GM18858 (cell line): ENCODE measurements at regions not wholly inside any gene's neighbourhood (a gene's known extent, or its start where the extent isn't known, plus 50 kb on each side); places are given as distances from the start of the nearest gene placed in this dataset.

Source experiments
- ATAC-seq: cut with Tn5 transposase; IDR thresholded peaks from one replicate; pipeline ENCODE4 v1.9.1; 2021; ENCODE audit not compliant: unreplicated experiment

GRCh38 chr3:41026394-41027177 is 172.7 kb upstream of the CTNNB1 start:
- ATAC-seq = no peak

GRCh38 chr3:41029356-41029755 is 169.9 kb upstream of the CTNNB1 start:
- no peak for ATAC-seq

DNA sequence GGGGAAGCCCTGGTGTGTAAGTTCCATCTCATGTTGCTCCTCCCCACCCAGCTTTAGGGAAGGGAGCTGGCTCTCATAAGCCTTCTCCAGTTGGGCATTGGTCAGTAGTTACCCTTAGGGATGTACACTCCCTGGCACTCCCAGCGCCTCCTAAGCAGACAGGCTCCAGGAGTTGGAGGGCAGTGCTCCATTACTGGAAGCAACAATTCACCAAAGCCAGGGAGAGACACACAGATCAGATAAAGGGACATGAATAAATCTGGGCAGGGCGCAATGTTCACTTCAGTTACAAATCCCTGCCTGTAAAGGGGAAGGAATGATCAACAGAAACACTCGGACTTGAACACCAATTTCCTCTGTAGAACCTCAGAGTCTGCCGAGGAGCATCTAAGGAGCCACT is 169.1 kb upstream of the CTNNB1 start:
- no peak for ATAC-seq

GRCh38 chr3:41031401-41031800 is 167.9 kb upstream of the CTNNB1 start:
- ATAC-seq = no peak

GRCh38 chr3:41033956-41034519 is 165.3 kb upstream of the CTNNB1 start:
- no peak for ATAC-seq

- ATAC-seq = no peak
Measured at GRCh38 chr3:41035456-41036022, 163.8 kb upstream of the CTNNB1 start.

DNA sequence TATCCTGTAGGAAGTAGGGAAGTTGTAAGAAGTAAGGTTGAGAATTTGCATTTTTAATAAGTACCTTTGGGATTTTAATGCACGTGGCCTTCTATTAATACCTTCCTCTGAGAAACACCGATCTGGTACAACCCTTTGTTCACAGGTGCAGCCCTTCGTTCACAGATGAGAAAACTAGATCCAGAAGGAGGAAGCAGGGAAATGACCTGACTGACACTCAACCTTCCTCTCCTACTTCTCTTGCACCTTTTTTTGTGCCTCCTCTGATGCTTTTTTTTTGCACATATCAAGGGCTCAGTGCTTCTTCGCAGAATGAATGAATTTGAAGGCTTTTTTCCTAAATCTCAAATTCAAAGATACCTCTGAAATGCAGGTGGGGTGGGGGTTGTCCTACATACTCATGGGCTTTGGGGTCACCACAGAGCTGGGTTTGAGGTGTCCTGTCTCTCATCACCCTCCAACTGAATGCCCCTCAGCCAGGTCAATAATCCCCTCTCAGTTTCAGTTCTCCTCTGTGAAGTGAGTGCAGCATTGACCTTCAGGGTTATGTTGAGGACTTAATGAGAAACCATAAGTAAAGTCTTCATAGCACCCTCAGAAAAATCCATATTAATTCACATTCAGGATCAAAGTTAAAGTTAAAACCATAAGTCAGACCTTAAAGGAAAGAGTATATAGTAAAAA is 161.5 kb upstream of the CTNNB1 start:
- ATAC-seq = no peak

DNA sequence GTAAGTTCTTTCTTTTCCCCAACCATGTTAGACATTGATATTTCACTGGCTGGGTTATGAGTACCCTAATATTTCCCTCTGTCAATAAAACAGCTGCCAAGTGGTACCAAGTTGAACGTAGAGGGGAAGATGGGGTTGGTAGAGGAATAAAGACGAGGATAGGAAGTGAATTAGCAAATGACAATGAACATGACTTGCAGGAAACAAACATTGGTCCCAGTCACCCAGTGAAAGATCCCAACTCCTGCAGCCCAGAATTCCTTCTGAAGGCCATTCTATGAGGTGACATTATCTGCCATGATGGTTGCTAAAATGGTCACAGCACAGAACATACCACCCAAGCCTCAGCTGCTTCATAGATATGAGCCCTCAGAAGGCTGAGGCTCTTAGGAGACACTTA is 159.0 kb upstream of the CTNNB1 start:
- ATAC-seq = no peak

DNA sequence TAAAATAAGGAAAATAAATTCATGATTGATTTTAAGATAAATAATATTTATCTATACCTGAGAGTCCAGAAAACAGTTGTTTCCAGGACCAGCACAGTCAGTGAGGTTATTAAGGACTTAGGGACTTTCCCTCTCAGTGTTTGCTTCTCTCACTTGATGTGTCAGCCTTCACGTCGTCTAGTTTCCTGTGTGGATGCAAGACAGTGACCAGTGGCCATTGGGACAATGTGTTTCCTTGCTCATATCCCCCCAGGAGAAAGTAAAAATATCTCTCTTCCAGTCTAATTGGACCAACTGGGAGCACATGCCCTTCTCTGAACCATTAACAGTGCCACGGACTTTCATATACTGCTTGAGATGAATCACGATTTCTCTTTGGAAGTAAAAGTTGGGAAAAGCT is 157.8 kb upstream of the CTNNB1 start:
- no peak for ATAC-seq

DNA sequence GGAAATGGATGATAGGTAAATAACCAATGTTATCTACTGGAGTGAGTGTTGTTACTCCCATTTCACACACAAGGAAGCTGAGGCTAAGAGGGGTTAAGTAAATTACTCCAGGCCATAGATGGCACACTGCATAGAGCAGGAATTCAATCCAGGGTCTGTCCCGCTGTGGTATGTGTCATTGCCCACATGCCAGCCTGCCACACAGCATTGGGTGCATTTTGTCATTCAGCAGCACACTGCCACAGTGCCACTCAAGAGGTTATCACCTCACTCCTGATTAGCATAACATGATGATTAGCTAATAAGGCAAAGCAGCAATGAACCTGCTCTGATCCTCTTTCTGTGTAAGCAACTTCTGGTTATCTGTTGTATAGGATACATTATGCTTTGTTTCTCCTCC is 157.4 kb upstream of the CTNNB1 start:
- no peak for ATAC-seq

DNA sequence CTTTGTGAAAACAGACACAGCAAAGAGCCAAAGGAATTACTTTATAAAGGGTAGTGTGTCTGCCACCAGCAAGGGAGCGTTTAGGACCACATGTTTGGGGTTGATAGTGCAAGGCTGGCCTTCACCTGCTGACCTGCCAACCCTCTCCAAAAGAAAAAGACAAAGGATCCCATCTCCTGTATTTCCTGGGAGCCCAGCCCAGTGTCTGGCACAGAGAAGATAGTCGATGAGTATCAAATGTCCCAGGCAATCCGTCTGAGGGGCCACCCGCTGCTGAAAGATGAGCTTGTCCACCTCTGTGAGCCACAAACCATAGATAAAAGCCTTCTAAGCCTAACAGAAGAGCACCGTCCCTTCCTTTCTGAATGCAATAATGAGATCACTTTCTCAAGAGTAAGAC is 154.8 kb upstream of the CTNNB1 start:
- ATAC-seq = no peak

- no peak for ATAC-seq
Measured at GRCh38 chr3:41045491-41045890, 153.8 kb upstream of the CTNNB1 start.

DNA sequence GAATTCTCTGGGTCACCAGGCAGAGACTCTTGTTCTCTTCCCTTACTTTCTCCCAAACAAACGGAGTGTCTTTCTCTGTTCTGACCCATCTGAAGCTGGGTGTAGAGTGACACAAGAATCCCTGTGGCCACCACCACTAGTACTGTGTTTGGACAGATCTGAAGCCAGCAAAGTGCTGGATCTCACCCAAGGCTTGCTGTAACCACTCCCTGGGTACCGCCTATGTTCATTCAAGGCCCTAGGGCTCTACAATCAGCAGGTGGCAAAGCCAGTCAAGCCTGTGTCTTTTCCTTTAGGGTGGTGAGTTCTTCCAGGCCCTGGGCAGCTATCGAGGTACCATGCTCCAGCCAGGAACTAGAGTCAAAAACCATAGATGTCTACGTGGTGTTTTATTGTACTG is 149.2 kb upstream of the CTNNB1 start:
- ATAC-seq = no peak

DNA sequence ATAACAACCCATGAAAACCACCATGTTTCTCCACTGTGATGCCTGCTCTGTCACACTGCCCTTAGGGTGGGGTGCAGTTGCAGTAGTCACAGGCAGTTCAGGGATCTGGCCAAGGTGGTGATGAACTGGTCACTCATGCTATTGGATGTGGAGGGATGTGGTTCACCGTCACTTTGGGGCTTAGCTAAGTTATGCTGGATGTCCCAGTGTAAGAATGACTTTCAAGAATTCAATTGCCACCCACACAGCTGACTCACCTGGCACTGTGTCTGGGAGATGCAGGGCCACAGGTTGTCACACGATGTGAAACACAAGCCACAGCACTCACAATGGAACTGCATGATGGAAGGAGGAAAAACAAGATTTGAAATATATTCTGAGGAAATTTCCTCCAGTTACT is 146.1 kb upstream of the CTNNB1 start:
- no peak for ATAC-seq

GRCh38 chr3:41060106-41060505 is 139.2 kb upstream of the CTNNB1 start:
- no peak for ATAC-seq

GRCh38 chr3:41064070-41064469 is 135.2 kb upstream of the CTNNB1 start:
- no peak for ATAC-seq

- no peak for ATAC-seq
Measured at GRCh38 chr3:41064526-41064925, 134.8 kb upstream of the CTNNB1 start.

DNA sequence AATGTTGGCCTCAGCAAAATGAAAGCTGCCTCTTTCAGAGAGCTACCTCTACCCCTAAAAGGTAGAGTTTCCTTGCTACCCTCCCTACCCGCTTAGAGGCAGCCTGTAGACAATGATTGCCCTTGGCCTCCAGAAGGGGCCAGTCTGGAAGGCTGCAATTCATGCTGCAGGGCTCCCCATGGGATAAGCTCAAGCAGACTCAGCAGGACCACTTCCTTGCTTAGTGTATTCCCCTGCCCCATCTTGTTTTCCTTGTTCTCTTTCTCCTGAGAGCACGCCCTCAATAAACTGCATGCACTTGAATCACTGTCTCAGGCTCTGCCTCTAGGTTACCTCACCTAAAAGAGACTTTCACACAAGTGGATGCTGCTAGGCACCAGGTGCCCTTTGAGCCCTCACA is 134.0 kb upstream of the CTNNB1 start:
- ATAC-seq = no peak

GRCh38 chr3:41073190-41073589 is 126.1 kb upstream of the CTNNB1 start:
- ATAC-seq = no peak

DNA sequence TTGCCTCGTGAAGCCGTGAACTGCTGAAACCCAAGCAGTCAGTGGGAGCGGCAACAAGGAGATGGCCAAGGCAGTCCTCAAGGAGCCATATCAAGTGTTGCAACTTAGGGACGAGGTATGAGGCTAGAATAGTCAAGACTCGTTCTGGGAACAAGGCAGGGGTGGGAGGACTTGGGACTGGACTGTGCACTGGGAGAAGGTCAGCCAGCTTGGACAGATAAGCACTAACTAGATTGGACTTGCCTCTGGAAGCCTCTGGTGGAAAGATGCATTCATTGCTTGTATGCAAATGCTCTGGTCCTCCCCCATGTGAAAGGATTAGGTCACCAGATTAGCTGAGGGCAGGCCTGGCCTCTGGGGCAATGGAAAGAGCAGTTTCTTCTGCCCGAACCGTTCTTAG is 123.3 kb upstream of the CTNNB1 start:
- ATAC-seq = no peak

GRCh38 chr3:41076399-41076798 is 122.9 kb upstream of the CTNNB1 start:
- ATAC-seq = no peak

DNA sequence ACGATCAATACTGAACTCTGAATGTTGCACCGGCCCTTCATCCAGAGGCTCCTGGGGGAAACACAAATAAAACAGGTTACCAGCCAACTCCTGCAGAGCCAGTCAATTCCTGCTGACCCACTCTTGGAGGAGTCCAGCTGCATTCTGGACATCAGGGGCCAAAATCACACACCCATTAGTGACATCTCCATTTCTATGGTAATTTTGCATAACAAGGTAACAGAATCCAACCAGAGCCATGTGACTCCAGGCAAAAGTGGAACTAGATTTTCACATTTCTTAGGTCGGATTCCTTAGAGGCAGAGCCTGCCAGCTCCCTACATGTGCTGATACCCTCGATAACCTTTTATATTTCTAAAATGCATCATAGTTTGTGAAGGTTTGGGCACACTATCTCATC is 119.2 kb upstream of the CTNNB1 start:
- no peak for ATAC-seq
